ENCODE measurements at regions not wholly inside any gene's neighbourhood (a gene's known extent, or its start where the extent isn't known, plus 50 kb on each side); places are given as distances from the start of the nearest gene placed in this dataset.

DNA sequence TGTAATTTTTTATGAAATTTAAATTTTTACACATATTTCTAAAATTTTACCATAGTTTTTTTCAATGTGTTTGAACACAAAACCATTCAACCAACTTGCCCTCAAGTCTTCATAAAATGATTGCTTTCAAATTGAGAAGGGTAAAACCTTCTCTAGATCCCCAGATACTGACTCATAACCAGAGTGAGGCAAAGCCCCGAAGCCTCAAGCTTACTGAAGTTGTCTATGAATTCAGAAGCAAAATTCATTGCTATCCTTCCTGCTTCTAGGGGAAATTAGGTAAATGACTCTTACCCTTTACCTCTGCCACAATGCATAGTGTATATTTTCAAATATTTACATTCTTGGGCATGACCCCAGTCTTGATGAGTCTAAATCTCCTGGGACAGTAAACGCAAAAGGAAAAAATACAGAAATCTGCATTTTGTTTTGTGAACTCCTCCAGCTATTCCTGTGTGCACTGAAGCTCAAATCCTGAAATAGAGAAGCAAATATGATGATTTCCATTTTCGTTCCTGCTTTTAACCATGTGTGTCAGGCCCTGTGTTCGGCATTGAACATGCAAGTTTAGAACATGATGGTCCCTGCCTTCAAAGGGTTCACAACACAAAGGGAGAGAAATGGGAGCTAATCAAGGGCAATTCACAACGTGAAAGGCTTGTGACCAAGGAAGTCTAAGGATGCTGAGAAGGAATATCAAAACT, 246.3 kb downstream of the SUCLG1 start:
- H3K9me3 ChIP-seq: no peaks in the 10 kb centered on the region

DNA sequence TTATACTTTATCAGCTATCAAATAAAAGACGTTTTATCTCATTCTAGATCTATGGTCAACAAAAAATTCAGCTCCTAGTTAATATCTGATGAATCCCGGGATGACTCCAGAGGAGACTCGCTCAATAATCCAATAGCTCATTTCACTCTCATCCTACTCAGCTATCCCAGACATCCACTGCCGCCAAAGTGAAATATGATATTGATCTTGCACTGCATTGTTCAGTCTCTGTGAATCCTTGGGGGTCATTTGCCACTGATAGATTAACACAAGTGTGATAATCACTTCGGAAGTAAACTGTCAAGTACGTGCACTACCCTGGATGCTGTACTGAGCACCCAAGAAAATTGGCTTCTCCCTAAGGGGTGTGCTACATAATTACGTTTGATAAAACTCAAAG, 249.1 kb downstream of the SUCLG1 start:
- DNase-seq (no peak), ATAC-seq (no peak)
- 60 to 69% (median 63%) methylated on average over 7 of the region's 7 CpGs for WGBS, 4 donors
- H3K4me3 ChIP-seq: no peak overlapping the region
- peaks cover 0 to 4% (median 0%) of the 10 kb centered on the region in 9 donors for H3K27me3 ChIP-seq
- no peaks in the 10 kb centered on the region for H3K36me3 ChIP-seq
- intact Hi-C loops (cut with DNase I): no loop called here
- no peaks in the 10 kb centered on the region for H3K9me3 ChIP-seq
- no peak overlapping the region for H3K27ac ChIP-seq
- TF ChIP-seq, protein P1, sequence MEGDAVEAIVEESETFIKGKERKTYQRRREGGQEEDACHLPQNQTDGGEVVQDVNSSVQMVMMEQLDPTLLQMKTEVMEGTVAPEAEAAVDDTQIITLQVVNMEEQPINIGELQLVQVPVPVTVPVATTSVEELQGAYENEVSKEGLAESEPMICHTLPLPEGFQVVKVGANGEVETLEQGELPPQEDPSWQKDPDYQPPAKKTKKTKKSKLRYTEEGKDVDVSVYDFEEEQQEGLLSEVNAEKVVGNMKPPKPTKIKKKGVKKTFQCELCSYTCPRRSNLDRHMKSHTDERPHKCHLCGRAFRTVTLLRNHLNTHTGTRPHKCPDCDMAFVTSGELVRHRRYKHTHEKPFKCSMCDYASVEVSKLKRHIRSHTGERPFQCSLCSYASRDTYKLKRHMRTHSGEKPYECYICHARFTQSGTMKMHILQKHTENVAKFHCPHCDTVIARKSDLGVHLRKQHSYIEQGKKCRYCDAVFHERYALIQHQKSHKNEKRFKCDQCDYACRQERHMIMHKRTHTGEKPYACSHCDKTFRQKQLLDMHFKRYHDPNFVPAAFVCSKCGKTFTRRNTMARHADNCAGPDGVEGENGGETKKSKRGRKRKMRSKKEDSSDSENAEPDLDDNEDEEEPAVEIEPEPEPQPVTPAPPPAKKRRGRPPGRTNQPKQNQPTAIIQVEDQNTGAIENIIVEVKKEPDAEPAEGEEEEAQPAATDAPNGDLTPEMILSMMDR (IDR thresholded peaks at IDR 0.05): no peak
- TF ChIP-seq POLR2A (IDR thresholded peaks at IDR 0.05): no peak
- no peaks in the 10 kb centered on the region for H3K4me1 ChIP-seq

More for the DNA sequence above, 246.3 kb downstream of the SUCLG1 start:
- intact Hi-C loops (cut with DNase I): no loop called here
- Histone ChIP-seq H3K4me1 (no peaks in the 10 kb centered on the region), H3K4me3 (no peak overlapping the region), H3K27ac (no peak overlapping the region), H3K27me3 (peaks cover 0 to 4% (median 0%) of the 10 kb centered on the region in 9 donors), H3K36me3 (no peaks in the 10 kb centered on the region)
- TF ChIP-seq, protein P1 (IDR thresholded peaks at IDR 0.05): no peak
- TF ChIP-seq POLR2A (IDR thresholded peaks at IDR 0.05): no peak
- 69 to 81% (median 75%) methylated on average over 5 of the region's 5 CpGs for WGBS, 4 donors
- ATAC-seq (no peak), DNase-seq (no peak)

DNA sequence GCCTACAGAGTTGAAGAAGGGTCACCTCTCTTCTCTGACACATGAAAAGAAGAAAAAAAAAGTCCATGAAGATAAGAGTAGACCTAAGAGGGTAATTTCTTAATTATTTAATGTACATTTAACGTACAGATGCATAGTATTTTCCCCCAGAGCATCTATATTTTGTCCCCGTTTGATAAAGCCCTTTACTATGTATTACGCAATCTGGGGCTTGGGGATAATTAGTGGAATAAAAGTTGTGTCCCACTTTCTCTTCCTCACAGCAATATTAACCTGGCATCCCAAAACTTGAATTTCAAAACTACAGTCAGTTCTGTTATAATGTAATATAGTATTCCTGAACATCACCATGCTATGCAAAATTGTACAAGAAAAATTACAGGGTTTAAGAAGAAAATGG, 254.1 kb downstream of the SUCLG1 start:
- intact Hi-C loops (cut with DNase I): no loop called here
- no peak for DNase-seq
- no peaks in the 10 kb centered on the region for H3K36me3 ChIP-seq
- H3K27ac ChIP-seq: no peak overlapping the region
- ATAC-seq: no peak
- no peaks in the 10 kb centered on the region for H3K4me1 ChIP-seq
- WGBS, 4 donors: 76 to 83% (median 80%) methylated on average over 3 of the region's 3 CpGs
- H3K27me3 ChIP-seq: no peaks in the 10 kb centered on the region
- H3K9me3 ChIP-seq: no peaks in the 10 kb centered on the region
- no peak for TF ChIP-seq POLR2A (IDR thresholded peaks at IDR 0.05)
- TF ChIP-seq, protein P1 (IDR thresholded peaks at IDR 0.05): no peak
- H3K4me3 ChIP-seq: no peak overlapping the region

DNA sequence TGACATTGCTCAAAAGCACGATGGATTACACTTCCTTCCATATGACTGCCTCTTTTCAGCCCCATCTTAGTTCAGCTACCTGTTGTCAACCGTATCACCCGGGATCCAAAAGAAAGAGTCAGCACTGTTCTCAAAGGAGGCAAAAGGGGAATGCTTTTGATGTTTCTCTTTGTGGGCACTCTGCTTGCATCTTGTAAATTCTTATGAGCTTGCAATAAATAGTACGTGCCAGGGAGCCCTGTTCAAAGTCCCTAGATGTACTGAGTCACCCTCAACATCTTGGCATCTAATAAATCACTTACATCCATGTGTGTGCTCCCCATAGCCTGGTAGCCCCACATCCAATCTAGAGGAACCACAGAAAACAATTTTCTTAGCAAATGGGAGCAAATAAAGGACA, 256.9 kb downstream of the SUCLG1 start:
- no peak overlapping the region for H3K27ac ChIP-seq
- no peaks in the 10 kb centered on the region for H3K9me3 ChIP-seq
- no peaks in the 10 kb centered on the region for H3K27me3 ChIP-seq
- WGBS, 4 donors: 78 to 86% (median 83%) methylated on average over 4 of the region's 4 CpGs
- no peak overlapping the region for H3K4me3 ChIP-seq
- ATAC-seq (no peak), DNase-seq (no peak)
- TF ChIP-seq POLR2A (IDR thresholded peaks at IDR 0.05): no peak
- TF ChIP-seq, protein P1 (IDR thresholded peaks at IDR 0.05): no peak
- H3K36me3 ChIP-seq: no peaks in the 10 kb centered on the region
- intact Hi-C loops (cut with DNase I): no loop called here
- no peaks in the 10 kb centered on the region for H3K4me1 ChIP-seq

All from heart left ventricle (tissue), 16 donors.